NCI-H2081 (cell line): ENCODE measurements at regions not wholly inside any gene's neighbourhood (a gene's known extent, or its start where the extent isn't known, plus 50 kb on each side); places are given as distances from the start of the nearest gene placed in this dataset.
"Not testable (repeated sequence)": the region's sequence is repeated elsewhere in the genome, so short reads cannot be mapped to it uniquely, and the experiment has no call there.

Experiments used
- DNase-seq, 2 experiments: peaks; one replicate each; lab custom pipeline; 2025; lab: John Stamatoyannopoulos, UW

DNA sequence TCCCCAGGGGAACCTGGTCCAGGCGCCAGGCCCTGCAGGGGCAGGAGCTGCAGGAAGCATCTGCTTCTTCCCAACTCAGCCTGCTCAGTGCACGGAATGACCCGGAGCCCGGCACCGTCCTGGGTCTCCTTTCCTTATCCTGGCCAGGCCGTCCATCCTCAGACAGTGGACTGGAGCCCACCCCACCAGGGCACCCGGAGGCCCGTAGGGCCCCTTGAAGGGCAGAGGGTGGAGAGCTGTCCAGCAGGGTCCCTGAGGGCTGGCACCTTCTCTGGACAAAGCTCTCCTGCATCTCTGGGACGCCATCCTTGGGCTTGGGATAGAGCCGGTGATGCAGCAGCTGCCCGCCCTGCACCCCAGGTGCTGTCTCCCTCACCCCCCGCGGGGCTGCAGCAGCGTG, 207.9 kb downstream of the TMEM121 start:
- not testable (repeated sequence) for DNase-seq

DNA sequence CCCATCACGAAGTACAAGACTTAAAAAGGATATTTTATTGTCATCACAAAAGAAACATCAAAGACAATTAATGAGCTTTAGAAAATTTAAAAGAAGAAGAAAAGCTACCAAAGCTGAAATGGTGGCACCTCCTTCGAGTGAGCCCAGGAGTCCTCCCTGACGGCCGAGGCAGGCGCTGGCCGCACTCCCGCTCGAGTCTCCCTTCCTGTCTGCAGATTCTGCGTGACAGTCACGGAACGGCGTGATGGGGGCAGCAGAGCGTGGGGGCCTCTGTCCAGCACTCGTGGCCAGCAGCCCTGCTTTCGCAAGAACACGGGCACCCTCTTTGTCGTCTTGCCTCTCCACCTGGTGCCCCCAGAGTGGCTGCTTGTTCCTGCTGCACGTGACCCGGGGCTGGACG, 209.9 kb downstream of the TMEM121 start:
- not testable (repeated sequence) for DNase-seq

DNA sequence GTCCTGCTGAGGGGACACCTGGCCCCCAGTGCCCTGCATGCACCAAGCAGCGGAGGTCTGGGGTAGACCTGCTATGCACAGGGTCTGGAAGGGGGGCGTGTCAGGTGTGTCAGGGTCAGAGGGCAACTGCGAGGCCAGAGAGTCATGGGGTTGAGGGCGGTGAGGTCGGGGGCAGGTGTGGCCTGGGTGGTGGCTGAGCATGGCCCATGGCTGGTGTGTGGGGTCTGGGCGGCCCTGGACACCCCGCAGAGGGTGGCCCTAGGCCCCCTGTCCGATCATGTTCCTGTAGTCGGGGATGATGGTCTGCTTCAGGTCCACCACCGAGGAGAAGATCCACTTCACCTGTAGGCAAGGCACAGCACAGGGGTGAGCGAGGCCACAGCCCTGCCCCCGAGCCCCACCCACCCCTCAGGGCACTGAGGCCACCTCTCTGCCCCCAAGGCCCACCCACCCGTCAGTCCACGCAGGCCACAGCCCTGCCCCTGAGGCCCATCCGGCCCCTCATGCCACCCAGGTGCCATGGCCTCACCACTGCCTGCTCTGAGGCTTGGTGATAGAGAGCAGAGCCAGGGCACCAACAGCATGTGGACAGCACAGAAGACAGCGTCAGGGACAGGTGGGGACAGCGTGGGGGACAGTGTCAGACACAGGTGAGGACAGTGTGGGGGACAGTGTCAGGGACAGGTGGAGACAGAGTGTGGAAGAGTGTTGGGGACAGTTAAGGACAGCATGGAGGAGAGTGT, 211.3 kb downstream of the TMEM121 start:
- no peak for DNase-seq

DNA sequence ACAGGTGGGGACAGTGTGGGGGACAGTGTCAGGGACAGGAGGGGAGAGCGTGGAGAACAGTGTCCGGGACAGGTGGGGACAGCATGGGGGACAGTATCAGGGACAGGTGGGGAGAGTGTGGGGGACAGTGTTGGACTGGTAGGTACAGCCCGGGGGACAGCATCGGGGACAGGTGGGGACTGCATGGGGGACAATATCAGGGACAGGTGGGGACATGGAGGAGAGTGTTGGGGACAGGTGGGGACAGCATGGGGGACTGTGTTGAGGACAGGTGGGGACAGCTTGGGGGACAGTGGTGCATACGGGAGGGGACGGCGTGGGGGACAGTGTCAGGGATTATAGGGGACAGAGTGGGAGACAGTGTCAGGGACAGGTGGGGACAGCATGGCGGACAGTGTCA, 212.3 kb downstream of the TMEM121 start:
- DNase-seq = no peak

DNA sequence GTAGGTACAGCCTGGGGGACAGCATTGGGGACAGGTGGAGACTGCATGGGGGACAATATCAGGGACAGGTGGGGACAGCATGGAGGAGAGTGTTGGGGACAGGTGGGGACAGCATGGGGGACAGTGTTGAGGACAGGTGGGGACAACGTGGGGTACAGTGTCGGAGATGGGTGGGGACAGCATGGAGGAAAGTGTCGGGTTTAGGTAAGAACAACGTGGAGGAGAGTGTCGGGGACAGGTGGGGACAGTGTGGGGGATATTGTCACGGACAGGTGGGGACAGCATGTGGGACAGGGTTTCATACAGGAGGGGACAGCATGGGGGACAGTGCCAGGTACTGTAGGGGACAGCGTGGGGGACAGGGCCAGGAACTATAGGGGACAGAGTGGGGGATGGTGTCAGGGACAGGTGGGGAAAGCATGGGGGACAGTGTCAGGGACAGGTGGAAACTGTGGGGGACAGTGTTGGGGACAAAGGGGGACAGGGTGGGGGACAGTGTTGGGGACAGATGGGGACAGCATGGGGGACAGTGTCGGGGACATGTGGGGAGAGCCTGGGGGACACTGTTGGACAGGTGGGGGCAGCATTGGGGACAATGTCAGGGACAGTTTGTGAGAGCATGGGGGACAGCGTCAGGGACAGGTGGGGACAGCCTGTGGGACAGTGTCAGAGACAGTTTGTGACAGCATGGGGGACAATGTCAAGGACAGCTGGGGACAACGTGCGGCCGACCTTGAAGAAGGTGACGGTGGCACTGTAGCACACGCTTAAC, 213.1 kb downstream of the TMEM121 start:
- DNase-seq = no peak

DNA sequence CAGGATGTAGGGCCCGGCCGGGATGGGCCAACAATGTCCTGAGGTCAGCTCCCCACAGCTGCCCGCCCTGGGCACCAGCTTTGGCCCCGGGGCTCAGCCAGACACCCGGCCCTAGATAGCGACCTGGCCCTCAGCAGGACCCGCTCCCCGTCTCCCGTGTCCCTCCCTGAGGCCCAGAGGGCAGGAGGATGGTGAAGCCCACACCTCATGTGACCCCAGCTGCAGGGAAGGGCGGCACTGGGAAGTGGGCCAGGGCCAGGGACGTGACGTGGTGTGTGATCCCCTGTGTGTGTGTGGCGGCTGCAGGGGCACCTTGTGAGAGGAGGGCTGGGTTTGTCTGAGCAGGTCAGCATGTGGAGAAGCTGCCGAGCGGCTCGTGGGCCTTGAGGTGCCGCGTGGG, 213.9 kb downstream of the TMEM121 start:
- DNase-seq = not testable (repeated sequence)

DNA sequence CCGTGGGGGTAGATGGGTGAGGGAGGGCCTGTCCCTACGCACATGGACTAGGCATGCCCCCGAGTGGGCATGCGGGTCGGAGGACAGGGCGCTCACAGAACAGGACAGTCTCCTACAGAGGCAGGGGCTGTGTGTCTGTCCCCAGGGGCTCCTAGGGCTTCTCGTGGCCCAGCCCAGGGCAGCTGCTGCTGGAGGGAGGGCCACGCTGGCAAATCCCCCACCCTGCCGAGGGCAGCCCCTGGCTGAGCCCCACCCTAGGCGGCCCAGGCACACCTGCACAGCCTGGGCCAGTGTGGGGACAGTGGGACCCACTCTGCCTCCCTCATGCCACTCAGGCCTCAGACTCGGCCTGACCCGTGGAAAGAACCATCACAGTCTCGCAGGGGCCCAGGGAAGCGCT, 214.6 kb downstream of the TMEM121 start:
- DNase-seq = not testable (repeated sequence)

DNA sequence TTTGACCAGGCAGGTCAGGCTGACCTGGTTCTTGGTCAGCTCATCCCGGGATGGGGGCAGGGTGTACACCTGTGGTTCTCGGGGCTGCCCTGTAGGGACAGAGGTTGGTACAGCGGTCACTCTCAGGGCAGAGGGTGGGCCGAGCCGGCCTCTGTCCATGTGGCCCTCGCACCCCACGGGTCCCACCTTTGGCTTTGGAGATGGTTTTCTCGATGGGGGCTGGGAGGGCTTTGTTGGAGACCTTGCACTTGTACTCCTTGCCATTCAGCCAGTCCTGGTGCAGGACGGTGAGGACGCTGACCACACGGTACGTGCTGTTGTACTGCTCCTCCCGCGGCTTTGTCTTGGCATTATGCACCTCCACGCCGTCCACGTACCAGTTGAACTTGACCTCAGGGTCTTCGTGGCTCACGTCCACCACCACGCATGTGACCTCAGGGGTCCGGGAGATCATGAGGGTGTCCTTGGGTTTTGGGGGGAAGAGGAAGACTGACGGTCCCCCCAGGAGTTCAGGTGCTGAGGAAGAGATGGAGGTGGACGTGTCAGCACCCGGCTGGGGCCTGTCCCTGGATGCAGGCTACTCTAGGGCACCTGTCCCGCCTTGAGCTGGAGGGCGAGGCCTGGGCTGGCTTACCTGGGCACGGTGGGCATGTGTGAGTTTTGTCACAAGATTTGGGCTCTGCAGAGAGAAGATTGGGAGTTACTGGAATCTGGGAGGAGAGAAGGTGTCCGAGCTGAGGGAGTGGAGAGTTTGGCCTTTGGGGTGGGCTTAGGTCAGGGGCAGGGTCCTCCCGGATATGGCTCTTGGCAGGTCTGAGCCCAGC, 215.5 kb downstream of the TMEM121 start:
- DNase-seq = not testable (repeated sequence)

DNA sequence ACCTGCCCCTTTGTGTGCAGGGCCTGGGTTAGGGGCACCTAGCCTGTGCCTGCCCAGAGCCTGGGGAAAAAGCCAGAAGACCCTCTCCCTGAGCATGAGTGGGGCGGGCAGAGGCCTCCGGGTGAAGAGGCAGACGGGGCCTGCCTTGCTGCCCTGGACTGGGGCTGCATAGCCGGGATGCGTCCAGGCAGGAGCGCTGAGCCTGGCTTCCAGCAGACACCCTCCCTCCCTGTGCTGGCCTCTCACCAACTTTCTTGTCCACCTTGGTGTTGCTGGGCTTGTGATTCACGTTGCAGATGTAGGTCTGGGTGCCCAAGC, 216.1 kb downstream of the TMEM121 start:
- DNase-seq = no peak

DNA sequence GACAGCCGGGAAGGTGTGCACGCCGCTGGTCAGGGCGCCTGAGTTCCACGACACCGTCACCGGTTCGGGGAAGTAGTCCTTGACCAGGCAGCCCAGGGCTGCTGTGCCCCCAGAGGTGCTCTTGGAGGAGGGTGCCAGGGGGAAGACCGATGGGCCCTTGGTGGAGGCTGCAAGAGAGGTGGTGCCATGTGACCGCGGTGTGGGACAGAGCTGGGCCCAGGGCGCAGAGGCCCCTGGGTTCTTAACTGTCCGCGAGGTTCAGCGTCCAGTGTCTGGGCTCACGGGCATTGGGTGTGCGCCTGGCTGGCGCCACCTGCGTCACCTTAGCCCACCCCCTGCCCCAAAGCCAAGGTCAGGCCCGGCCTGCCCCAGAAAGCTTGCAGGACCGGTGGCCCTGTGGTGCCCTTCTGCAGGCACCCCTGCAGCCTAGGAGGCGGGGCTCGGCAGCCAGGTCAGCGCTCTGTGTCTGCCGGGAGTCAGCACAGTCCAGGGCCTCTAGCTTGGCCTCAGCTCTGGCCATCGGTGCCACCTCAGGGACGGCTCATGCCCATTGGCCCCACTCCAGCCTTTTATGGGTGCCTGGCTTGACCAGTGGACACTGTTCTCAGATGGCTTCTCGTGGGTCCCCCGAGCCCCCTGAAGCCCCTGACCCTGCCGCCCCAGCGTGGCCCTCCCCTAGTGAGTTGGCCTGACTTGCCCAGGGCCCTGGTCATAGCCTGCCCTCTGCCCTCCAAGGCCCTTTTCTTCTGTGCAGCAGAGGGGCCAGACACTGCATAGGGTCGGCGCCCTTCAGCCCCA, 216.7 kb downstream of the TMEM121 start:
- not testable (repeated sequence) for DNase-seq

DNA sequence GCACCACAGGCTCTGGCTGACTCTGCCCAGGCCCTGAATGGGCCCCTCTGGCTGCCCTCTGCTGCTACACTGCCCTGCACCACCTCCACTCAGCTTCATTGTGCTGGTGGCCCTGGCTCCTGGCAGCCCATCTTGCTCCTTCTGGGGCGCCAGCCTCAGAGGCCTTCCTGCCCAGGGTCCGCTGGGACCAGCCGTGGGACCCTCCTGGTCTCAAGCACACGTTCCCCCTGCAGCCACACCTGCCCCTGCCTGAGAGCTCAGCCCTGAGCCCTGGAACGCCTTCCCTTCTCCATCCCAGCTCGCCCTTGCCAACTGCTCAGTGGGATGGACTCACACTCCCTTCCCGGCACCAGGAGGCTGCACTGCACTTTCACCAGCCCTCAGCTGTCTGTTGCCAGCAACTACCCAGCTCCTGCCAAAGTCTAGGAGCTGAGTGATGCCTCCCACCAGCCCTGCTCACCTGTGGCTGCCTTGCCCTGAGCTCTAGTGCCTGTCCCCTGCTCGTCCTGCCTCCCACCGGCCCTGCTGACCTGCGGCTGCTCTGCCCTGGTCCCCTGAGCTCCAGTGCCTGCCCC, 217.9 kb downstream of the TMEM121 start:
- not testable (repeated sequence) for DNase-seq

DNA sequence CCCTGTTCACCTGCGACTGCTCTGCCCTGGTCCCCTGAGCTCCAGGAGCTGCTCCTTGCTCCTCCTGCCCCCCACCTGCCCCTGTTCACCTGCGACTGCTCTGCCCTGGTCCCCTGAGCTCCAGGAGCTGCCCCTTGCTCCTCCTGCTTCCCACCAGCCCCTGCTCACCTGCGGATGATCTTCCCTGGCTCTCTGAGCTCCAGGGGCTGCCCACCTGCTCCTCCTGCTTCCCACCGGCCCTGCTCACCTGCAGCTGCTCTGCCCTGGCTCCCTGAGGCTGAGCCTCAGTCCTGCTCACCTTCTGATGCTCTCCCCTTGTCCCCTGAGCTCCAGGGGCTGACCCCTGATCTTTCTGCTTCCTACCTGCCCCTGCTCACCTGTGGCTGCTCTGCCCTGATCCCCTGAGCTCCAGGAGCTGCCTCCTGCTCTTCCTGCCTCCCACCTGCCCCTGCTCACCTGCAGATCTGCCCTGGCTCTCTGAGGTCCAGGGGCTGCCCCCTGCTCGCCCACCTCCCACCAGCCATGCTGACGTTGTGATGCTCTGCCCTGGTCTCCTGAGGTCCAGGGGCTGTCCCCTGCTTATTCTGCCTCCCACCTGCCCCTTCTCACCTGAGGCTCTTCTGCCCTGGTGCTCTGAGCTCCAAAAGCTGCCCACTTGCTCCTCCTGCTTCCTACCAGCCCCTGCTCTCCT, 219.2 kb downstream of the TMEM121 start:
- no peak for DNase-seq

DNA sequence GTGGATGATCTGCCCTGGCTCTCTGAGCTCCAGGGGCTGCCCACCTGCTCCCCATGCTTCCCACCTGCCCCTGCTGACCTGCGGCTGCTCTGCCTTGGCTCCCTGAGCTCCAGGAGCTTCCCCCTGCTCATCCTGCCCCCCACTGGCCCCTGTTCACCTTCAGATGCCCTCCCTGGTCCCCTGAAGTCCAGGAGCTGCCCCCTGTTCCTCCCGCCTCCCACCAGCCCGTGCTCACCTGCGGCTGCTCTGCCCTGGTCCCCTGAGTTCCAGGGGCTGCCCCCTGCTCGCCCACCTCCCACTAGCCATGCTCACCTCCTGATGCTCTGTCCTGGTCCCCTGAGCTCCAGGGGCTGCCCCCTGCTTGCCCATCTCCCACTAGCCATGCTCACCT, 219.7 kb downstream of the TMEM121 start:
- no peak for DNase-seq

DNA sequence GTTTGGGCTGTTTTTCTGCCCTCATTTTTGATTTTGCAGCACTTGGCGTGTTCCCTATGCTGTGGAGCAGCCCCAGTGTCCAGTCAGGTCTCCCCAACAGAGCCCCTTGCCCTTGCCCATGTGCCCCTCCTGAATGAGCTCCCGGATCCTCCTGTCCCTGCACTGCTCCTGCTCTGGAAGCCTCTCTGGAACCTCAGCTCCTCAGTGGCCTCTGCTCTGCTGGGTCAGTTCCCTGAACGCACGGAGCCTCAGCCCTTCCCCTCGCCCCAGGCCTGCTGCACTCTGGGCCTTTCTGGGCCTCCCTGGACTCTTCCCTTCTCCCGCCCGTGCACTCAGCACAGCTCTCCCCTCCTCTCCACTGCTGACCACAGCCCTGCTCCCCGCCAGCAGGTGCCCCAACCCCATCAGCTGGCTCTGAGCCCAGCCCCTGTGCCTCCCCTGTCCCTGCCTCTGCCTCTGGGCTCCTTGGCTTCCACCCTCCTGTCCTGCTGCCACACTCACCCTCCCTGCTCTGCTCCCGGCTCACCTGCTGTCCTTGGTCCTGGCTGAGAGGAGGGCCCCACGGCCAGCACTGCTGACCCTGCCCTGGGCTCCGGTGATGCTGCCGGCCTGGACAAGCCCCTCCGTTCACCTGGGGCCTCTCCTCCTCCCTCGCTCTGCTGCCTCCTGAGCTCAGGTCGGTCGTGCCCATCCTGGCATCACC, 220.6 kb downstream of the TMEM121 start:
- DNase-seq = not testable (repeated sequence)

DNA sequence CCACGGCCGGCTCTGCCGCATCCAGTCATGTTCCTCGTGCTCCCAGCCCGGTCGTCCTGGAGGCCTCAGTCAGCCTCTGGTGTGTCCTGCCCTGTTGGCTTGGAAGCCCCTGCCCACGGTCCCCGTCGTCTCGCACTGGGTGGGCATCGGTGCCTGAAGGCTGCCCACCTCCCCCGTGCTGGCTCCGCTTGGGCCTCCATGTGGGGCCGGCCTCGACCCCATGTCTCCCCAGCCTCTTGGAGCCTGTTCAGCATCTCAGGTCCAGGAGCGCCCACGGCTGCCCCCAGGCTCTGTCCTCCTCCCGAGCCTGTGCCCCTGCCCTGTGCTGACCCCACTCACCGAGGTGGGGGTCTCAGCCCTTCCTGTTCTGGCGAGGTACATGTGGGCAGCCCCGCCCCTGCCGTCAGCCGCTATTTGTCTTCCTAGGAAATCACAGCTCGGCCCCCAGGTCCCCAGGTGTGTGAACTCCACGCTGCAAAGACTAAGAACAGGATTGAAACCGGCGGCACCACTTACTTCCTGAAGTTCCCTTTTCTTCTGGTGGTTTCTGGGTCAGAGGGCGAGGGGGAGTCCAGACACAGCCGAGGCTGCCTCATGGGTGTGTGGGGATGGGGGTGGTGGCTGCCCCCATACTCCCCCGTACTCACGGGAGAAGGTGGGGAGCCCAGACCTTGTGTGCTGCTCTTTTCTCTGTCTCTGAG, 221.3 kb downstream of the TMEM121 start:
- DNase-seq = not testable (repeated sequence)

DNA sequence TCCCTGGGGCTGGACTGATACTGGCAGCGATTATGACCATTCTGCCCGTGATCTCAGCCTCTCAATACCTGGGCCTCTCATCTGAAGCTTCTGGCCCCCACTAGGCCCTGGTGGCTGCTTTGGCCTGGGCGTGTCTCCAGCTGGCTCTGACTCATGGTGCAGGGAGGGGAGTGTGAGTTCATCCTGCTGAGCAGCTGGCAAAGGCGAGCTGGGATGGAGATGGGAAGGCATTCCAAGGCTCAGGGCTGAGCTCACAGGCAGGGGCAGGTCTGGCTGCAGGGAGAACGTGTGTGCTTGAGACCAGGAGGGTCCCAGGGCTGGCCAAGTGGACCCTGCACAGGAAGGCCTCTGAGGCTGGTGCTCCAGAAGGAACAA, 221.8 kb downstream of the TMEM121 start:
- no peak for DNase-seq

DNA sequence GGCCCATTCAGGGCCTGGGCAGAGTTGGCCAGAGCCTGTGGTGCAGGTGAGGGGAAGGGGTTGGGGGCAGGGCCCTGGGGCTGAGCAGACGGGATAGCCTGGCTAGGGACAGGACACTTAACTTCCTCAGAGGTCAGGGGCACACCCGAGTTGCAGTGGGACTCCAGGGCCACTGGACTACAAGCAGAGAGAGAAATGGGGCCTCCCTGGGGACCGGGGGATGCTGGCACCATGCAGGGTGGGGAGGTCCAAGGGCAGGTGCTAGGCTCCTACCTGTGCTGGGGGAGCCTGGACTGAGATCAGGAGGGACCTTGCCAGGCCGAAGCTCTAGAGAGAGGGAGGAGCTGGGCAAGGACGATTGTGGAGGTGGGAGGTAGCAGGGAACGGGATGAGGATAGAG, 222.3 kb downstream of the TMEM121 start:
- not testable (repeated sequence) for DNase-seq

DNA sequence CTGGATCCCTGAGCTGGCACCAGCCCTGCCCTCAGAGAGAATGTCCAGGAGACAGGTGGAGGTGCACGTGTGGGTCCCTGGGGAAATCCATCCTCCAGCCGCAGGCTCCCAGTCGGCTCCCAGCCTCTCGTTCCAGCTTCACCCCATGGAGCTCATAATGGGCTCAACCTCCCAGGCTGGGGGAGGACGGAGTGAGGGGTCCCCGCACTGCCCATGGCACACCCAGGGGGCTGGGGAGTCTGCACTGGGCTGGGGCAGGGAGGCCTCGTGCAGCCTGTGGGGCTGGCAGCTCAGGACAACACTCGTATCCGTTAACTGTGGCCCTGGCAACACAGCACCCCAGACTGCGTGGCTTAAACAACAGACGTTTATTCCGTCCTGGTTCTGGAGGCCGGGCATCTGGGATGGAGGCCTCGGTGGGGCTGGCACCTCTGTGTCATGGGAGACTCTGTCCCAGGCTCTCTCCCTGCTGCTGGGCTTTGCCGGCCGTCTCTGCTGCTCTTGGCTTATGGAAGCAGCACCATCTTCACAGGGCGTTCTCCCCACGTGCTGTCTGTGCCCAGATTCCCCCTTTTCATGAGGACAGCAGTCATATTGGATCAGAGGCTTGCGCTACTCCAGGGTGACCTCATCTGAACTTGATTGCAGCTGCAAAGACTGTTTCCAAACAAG, 223.6 kb downstream of the TMEM121 start:
- DNase-seq = not testable (repeated sequence)

DNA sequence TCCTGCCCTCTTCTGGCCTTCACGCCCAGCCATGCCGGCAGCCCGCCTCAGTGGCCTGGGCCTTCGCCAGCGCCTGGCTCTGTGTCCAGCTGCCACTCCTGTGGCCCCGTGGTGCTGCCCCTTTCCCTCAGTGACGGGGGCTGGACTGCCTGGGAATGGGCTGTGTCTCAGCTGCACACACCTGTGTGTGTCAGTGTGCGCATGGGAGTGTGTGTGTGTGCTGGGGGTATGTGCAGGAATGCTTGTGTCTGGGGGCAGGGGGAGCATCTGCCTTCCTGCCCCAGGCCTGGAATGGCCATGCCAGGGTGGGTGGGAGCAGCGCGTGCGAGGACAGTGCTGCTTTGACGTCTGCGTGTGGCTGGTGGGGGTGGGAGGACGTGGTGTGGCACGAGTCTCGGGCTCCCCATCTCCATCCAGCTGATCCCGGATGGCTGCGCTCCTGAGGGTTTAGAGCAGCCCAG, 224.9 kb downstream of the TMEM121 start:
- DNase-seq = not testable (repeated sequence)
